ENCODE measurements at regions not wholly inside any gene's neighbourhood (a gene's known extent, or its start where the extent isn't known, plus 50 kb on each side); places are given as distances from the start of the nearest gene placed in this dataset.

- Histone ChIP-seq H2BK5ac (ENCODE audit: low read depth, low read length, poor library complexity, severe bottlenecking) (no peak overlapping the region), H4K8ac (ENCODE audit: low read depth in 2 of 2, low read length in 2 of 2) (no peak overlapping the region), H3K36me3 (ENCODE audit: control insufficient read depth, insufficient read depth, low read length) (peaks cover 47% of the 10 kb centered on the region), H3K79me1 (ENCODE audit: low read depth in 1 of 2, low read length in 2 of 2) (peaks cover 19 to 84% of the 10 kb centered on the region in 2 experiments; a peak in 3 of 4 replicates), H3K56ac (ENCODE audit: extremely low read depth, insufficient read depth, low read length) (no peak overlapping the region), H3K18ac (ENCODE audit: low read depth, low read length) (no peak overlapping the region), H4K5ac (ENCODE audit: low read depth, low read length) (no peak overlapping the region), H2BK120ac (ENCODE audit: low read depth, low read length) (no peak overlapping the region), H2AK9ac (replicated peaks; ENCODE audit: low read depth, low read length, poor library complexity) (no peak overlapping the region), H2BK15ac (ENCODE audit: low read depth, low read length) (no peak overlapping the region), H3K9me3 (ENCODE audit: control insufficient read depth, insufficient read depth, low read length) (no peaks in the 10 kb centered on the region), H2BK20ac (ENCODE audit: low read depth, low read length) (no peak overlapping the region), H3K4me2 (ENCODE audit: low read depth, low read length) (no peak overlapping the region), H4K91ac (ENCODE audit: insufficient read depth, low read depth, low read length) (no peak overlapping the region), H3K23ac (ENCODE audit: low read depth, low read length) (no peak overlapping the region), H3K9me1 (ENCODE audit: insufficient read depth, low read length) (peaks cover 14% of the 10 kb centered on the region), H4K20me1 (ENCODE audit: insufficient read depth, low read length) (peaks cover 78% of the 10 kb centered on the region), H2AK5ac (ENCODE audit: low read depth, low read length) (no peak overlapping the region), H3K4ac (ENCODE audit: low read depth, low read length) (no peak overlapping the region), H3K27me3 (ENCODE audit: control insufficient read depth, insufficient read depth, low read length) (no peaks in the 10 kb centered on the region), H2AFZ (replicated peaks; ENCODE audit: low read length, poor library complexity) (peak overlapping the region; percentile 27), H3K9ac (ENCODE audit: low read depth, low read length) (no peak overlapping the region), H3K27ac (ENCODE audit: insufficient read depth, low read length) (no peak overlapping the region), H3K4me3 (ENCODE audit: insufficient read depth, low read depth, low read length) (no peak overlapping the region), H3K14ac (replicated peaks; ENCODE audit: low read depth, low read length) (no peak overlapping the region), H3K4me1 (ENCODE audit: control insufficient read depth, insufficient read depth, low read length) (peaks cover 24% of the 10 kb centered on the region)
- DNase-seq (no peak), ATAC-seq (ENCODE audit: low read depth) (no peak)
- TF ChIP-seq CEBPB (IDR thresholded peaks at IDR 0.05; ENCODE audit: low read depth, low read length), result no peak
- no peak for TF ChIP-seq SMC3 (IDR thresholded peaks at IDR 0.05; ENCODE audit: low read depth, low read length)
- WGBS, 2 experiments (ENCODE audit: extremely low coverage in 2 of 2, insufficient read length in 1 of 2), result 96% methylated on average over 10 of the region's 19 CpGs; no CpG with 5 or more reads in 1 of the 2 experiments
- in situ Hi-C loops (cut with MboI; ENCODE audit: low sequenced_read_pairs), result no loop called here
- intact Hi-C loops (cut with micrococcal nuclease), result no loop called here
- ChIA-PET POLR2A (ENCODE audit: unreplicated experiment) (no interaction called here), CTCF (no interaction called here)
- dilution Hi-C loops (cut with HindIII; ENCODE audit: low sequenced_read_pairs, unreplicated experiment), result no loop called here
- BruUV-seq (replicated peaks), result no TSS peak
These were observed 58.9 kb upstream of the PPARA start for GRCh38 chr22:46091277-46091977.

All from IMR-90 (cell line).